ACHN (cell line): ENCODE measurements at regions not wholly inside any gene's neighbourhood (a gene's known extent, or its start where the extent isn't known, plus 50 kb on each side); places are given as distances from the start of the nearest gene placed in this dataset.

Experiments
- DNase-seq: peaks from one replicate; pipeline ENCODE4 v3.0.0-alpha.2; 2015
- in situ Hi-C: cut with HindIII; loops from 2 replicates; pipeline ENCODE4 v1.10.0; 2017; ENCODE audit warnings: low sequenced_read_pairs, low pct_ligation_motif_present, low pct_unique_long_range_greater_than_20kb

DNA sequence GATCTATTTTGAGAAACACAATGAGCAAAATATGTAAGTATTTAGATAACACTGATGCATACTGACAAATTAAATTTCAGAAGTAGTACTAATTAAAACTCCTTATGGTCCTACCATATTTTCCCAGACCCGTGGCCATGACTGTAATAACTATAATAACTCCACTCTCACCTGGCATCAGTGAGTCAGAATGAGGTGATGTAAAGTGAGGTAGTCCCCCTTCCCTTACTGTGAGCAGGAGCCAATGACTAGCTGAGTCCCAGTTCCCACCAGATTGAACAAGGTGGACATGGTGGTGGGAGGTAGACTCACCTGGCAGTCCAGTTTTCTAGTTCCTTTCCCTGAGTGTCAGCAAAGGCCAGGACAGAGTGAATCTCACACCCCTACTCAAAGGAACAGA lies 630.5 kb upstream of the IGFBP3 start:
- DNase-seq, result no peak
- in situ Hi-C loops, result no loop called here

GRCh38 chr7:46550864-46551263 lies 629.8 kb upstream of the IGFBP3 start:
- DNase-seq, result no peak
- in situ Hi-C loops, result no loop called here

GRCh38 chr7:46549892-46550639 lies 629.0 kb upstream of the IGFBP3 start:
- DNase-seq, result no peak
- in situ Hi-C loops, result no loop called here

GRCh38 chr7:46549347-46549746 lies 628.3 kb upstream of the IGFBP3 start:
- DNase-seq, result no peak
- in situ Hi-C loops, result no loop called here

DNA sequence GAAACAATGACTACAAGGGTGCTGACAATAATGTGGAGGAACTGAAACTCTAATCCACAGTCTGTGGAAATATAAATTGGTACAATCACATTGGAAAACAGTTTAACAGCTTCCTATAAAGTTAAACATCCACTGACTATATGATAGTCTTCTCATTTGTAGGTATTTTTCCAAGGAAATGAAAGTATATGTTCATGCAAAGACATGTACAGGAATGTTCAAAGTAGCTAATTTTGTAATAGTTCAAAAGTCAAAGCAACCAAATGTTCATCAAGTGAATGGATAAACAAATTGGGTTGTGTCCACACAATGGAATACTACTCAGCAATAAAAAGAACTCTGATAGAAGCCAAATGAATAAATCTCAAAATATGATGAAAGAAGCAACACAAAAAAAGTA lies 626.0 kb upstream of the IGFBP3 start:
- in situ Hi-C loops, result no loop called here

GRCh38 chr7:46545790-46546189 lies 624.7 kb upstream of the IGFBP3 start:
- peak; percentile 68 for DNase-seq
- in situ Hi-C loops, result no loop called here

More for the DNA sequence above, 626.0 kb upstream of the IGFBP3 start:
- DNase-seq, result no peak

DNA sequence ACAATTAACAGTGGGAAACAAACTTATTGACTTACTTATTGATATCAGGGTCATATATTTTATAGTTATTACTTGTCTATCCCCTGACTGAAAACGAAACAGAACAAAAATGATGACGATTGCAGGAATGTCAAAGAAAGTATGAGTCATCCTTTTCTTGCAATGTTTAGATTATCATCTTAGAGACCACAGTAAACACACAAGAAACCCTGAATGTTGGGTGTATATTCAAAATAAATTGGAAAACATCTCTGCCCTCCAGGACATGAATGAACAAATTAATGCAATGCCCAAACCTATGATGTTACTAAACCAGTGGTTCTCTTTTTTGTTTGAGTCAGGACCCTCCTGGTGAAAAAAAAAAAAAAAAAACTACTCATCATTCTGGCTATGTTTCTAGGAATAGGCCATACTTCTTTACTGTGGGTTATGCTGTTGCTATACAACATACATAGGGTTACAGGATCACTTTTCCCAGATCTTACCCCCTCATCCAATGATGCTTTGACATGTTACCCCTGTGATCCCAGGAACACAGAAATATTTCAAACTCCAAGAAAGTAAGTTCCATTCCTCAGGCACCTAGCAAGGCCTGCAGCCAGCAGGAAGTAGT lies 623.4 kb upstream of the IGFBP3 start:
- DNase-seq, result peak; percentile 58

DNA sequence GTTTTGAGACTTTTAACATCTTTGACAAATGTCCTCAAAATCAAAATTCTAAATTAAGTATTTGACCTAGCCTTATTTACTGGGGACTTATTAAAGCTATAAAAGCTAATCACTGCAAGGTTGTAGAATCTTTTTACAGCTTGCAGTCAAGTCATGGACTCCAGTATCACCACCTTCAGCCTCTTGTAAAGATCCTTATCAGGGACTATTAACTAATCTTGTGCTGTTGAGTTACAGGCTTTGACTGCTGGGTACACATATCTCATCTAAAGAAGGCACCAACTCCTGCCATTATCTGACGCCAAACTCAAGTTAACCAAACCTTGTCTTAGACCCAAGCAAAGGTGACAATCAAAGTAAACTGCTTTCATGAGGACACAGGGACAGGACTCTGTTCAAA lies 621.0 kb upstream of the IGFBP3 start:
- DNase-seq, result no peak
- in situ Hi-C loops, result no loop called here

More for the DNA sequence above, 623.4 kb upstream of the IGFBP3 start:
- in situ Hi-C loops, result no loop called here

GRCh38 chr7:46539892-46540483 lies 618.9 kb upstream of the IGFBP3 start:
- in situ Hi-C loops, result no loop called here
- DNase-seq, result no peak

GRCh38 chr7:46537191-46537905 lies 616.3 kb upstream of the IGFBP3 start:
- DNase-seq, result no peak
- in situ Hi-C loops, result no loop called here

GRCh38 chr7:46534664-46535588 lies 613.9 kb upstream of the IGFBP3 start:
- DNase-seq, result no peak
- in situ Hi-C loops, result no loop called here

DNA sequence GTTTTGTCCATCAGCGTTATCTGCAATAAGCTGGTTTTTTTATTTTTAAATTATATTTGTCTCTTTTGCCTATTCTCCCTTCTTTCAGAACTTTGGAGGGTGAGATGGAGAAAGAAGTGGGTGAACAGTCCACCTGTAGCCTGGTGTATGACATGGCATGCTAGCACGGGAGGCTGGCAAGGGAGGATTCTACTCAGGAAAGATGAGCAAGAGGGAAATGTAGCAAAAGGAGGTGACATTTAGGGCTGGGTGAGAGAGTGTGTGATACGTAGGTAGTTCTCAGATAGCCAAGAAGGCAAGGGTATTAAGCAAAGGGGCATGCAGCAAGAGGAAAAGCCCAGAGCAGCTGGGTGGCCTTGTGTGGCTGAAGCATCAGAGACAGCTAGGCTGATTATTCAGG lies 612.9 kb upstream of the IGFBP3 start:
- in situ Hi-C loops, result no loop called here
- DNase-seq, result no peak

DNA sequence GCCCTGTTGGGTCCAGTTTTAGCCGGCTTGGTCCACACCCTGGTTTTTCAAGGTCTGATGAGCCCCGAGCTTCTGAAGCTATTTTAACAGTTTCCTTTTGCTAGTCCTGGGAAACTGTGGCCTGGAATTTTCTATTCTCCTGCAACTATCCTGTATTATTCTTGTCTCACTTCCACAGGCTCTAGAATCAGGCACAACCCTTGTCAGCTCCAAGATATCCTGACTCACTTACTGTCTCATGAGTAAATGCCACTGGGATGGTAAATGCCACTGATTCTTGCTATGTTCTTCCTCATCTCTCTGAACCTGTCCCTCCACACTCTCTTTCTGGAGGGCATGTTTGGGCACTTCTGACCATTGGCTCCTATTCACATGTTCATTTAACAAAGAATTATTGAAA lies 611.5 kb upstream of the IGFBP3 start:
- in situ Hi-C loops, result no loop called here
- no peak for DNase-seq

DNA sequence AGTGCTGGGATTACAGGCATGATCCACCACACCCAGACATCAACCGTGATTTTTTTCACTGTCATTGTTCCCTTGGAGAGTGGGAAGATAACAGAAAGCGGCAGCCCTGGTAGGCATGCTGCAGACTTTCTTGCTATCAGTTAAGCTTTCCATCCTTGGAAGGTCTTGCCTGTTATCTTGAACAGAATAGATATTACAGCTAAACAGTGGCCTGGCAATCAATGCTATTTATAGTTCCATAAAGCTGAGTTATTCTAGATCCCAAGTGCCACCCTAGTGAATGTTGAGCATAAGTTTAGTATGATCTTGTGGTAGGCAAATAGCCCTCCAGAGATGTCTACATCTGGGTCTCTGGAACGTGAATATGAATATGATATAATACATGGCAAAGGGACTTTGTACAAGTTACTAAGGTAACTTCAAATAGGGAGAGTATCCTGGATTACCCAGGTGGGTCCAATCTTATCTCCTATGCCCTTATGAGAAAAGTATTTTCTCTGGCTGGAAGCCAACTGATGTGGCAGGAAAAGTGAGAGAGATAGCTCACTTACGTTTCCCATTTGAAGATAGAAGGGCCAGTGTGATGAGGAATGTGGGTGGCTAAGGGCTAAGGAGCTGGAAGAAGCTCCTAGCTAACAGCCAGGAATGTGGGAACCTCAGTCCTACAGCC lies 609.1 kb upstream of the IGFBP3 start:
- in situ Hi-C loops, result no loop called here
- DNase-seq, result no peak

DNA sequence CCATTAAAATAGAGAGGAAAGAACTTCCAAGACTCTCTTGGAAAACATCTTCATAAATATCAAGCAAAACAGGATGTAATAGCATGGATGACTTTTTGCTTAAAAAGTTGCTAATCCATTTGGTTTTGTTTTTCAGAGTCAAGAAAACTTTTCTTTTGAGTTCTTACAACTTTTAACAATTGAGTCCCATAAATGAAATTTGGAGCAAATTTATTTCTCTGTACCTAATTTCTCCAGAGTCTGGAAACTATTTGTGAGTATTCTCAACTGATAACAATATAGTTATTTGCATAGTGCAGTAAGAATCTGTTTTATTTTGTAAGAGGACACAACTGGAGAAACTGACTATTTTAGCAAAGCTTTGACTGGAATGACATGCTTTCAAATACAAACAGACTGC lies 606.3 kb upstream of the IGFBP3 start:
- in situ Hi-C loops, result no loop called here
- no peak for DNase-seq

DNA sequence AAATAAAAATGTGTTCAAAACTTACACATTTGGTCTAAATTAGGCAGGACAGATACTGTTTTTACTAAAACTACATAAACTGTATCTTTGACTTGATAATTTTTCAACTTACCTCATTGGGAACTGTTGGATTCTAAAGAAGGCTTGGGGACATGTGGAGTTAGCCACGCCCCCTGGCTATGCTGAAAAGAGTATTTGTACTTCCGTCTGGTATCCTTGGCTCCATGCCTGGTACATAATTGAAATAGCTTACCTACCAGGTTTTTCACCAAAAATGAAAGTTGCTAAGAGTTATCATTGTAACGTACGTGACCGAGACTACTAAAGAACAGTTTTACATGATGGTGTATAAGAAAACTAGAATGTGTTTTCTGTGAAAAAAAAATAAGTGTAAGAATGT lies 604.8 kb upstream of the IGFBP3 start:
- in situ Hi-C loops, result no loop called here
- no peak for DNase-seq

GRCh38 chr7:46524350-46524749 lies 603.3 kb upstream of the IGFBP3 start:
- DNase-seq, result no peak
- in situ Hi-C loops, result no loop called here

GRCh38 chr7:46522354-46522906 lies 601.4 kb upstream of the IGFBP3 start:
- DNase-seq, result no peak
- in situ Hi-C loops, result no loop called here
